H1 (cell line): ENCODE measurements at regions not wholly inside any gene's neighbourhood (a gene's known extent, or its start where the extent isn't known, plus 50 kb on each side); places are given as distances from the start of the nearest gene placed in this dataset.

Source experiments
- CTCF ChIA-PET: fragments of 300-600 bp; sonication (Branson Sonifier 250); formaldehyde crosslinking; loops from one replicate; lab custom pipeline; 2021; ENCODE audit not compliant: partially characterized antibody; lab: Charles Lee
- POLR2A ChIA-PET: fragments of 300-600 bp; sonication (Branson Sonifier 250); formaldehyde crosslinking; loops from one replicate; lab custom pipeline; 2021; ENCODE audit warnings: inconsistent platforms; ENCODE audit not compliant: partially characterized antibody; lab: Charles Lee
- DNase-seq, 2 experiments: peaks; one replicate each; pipeline versions ENCODE4 v3.0.0 to v3.0.0-alpha.2; 2010 to 2022; ENCODE audit warnings: low spot score in 2 of 2, low read depth in 1 of 2, mixed read lengths in 1 of 2
- FAIRE-seq: peaks from 2 replicates; lab custom pipeline; 2011; peaks lifted over from hg19 to GRCh38; lab: Jason Lieb, UNC
- H2AFZ ChIP-seq: 2 replicates; pipeline ENCODE4 v1.8.1; 2012; ENCODE audit warnings: low read length, inconsistent platforms
- H2AK5ac ChIP-seq: 2 replicates; pipeline ENCODE4 v1.6.1; 2013; ENCODE audit warnings: low read depth, low read length
- H2BK120ac ChIP-seq: replicated peaks from 2 replicates; pipeline ENCODE3; 2013; ENCODE audit warnings: low read depth, low read length, inconsistent platforms
- H2BK12ac ChIP-seq: 2 replicates; pipeline ENCODE4 v1.6.1; 2013; ENCODE audit warnings: low read depth, low read length
- H2BK15ac ChIP-seq: 2 replicates; pipeline ENCODE4 v1.6.1; 2013; ENCODE audit warnings: low read length
- H2BK20ac ChIP-seq: 2 replicates; pipeline ENCODE4 v1.6.1; 2013; ENCODE audit warnings: low read length
- H2BK5ac ChIP-seq: 2 replicates; pipeline ENCODE4 v1.6.1; 2013; ENCODE audit warnings: low read depth, low read length
- H3K14ac ChIP-seq: 2 replicates; pipeline ENCODE4 v1.6.1; 2013; ENCODE audit warnings: inconsistent platforms; ENCODE audit not compliant: insufficient read length
- H3K18ac ChIP-seq: 2 replicates; pipeline ENCODE4 v1.6.1; 2013; ENCODE audit warnings: low read length; ENCODE audit errors: extremely low read depth
- H3K23ac ChIP-seq: 2 replicates; pipeline ENCODE4 v1.6.1; 2013; ENCODE audit warnings: inconsistent platforms; ENCODE audit not compliant: insufficient read length
- H3K23me2 ChIP-seq: 2 replicates; pipeline ENCODE4 v1.6.1; 2013; ENCODE audit warnings: low read depth, low read length
- H3K27ac ChIP-seq: 2 replicates; pipeline ENCODE4 v1.6.1; 2011; ENCODE audit warnings: low read depth, low read length, inconsistent platforms
- H3K27me3 ChIP-seq, 4 experiments: replicated peaks in 1 of 4; 1 replicate in 1 of 4; 2 replicates in 3 of 4; pipeline versions ENCODE4 v1.6.1 to v1.8.1; 2011 to 2013; ENCODE audit warnings: low read length in 3 of 4, mild to moderate bottlenecking in 3 of 4, inconsistent platforms in 2 of 4, mixed read lengths in 2 of 4, moderate library complexity in 1 of 4; ENCODE audit not compliant: control insufficient read depth in 3 of 4, insufficient read depth in 3 of 4; ENCODE audit errors: extremely low read depth in 1 of 4
- H3K36me3 ChIP-seq, 4 experiments: 2 replicates each; pipeline versions ENCODE4 v1.6.1 to v1.8.1; 2011 to 2013; ENCODE audit warnings: mild to moderate bottlenecking in 4 of 4, low read length in 3 of 4, moderate library complexity in 2 of 4, control low read depth in 1 of 4, inconsistent platforms in 1 of 4; ENCODE audit not compliant: insufficient read depth in 4 of 4, control insufficient read depth in 2 of 4
- H3K4ac ChIP-seq: replicated peaks from 2 replicates; pipeline ENCODE3; 2013; ENCODE audit warnings: low read length, low read depth, mixed read lengths, inconsistent platforms; ENCODE audit not compliant: insufficient read length
- H3K4me1 ChIP-seq, 4 experiments: replicated peaks in 1 of 4; 1 replicate in 1 of 4; 2 replicates in 3 of 4; pipeline versions ENCODE4 v1.6.1 to v1.8.1; 2011 to 2013; ENCODE audit warnings: low read length in 3 of 4, inconsistent platforms in 2 of 4, mixed read lengths in 1 of 4; ENCODE audit not compliant: insufficient read depth in 4 of 4, control insufficient read depth in 3 of 4
- H3K4me2 ChIP-seq, 2 experiments: 2 replicates each; pipeline versions ENCODE4 v1.6.1 to v1.8.1; 2011 to 2013; ENCODE audit warnings: low read depth in 2 of 2, low read length in 2 of 2, control low read depth in 1 of 2, inconsistent platforms in 1 of 2, mild to moderate bottlenecking in 1 of 2; ENCODE audit not compliant: insufficient read depth in 1 of 2
- H3K4me3 ChIP-seq, 4 experiments: fragments of 200-600, 300-600 bp in 1 of 4; sonication (generic), shearing (Covaris generic), sonication (Bioruptor Twin) in 1 of 4; 2 replicates each; pipeline versions ENCODE4 v1.5.1 to v1.8.1; 2011 to 2016; ENCODE audit warnings: low read length in 4 of 4, low read depth in 3 of 4, control low read depth in 2 of 4, inconsistent platforms in 2 of 4, mild to moderate bottlenecking in 2 of 4, mixed read lengths in 1 of 4, moderate library complexity in 1 of 4; ENCODE audit not compliant: insufficient read depth in 2 of 4; ENCODE audit errors: extremely low read depth in 1 of 4
- H3K56ac ChIP-seq: replicated peaks from 2 replicates; pipeline ENCODE3; 2013; ENCODE audit warnings: low read depth, mild to moderate bottlenecking, mixed read lengths, low read length, inconsistent platforms; ENCODE audit not compliant: insufficient read length
- H3K79me1 ChIP-seq: 2 replicates; pipeline ENCODE4 v1.6.1; 2013; ENCODE audit warnings: low read depth, low read length, control low read depth
- H3K79me2 ChIP-seq, 2 experiments: 2 replicates each; pipeline versions ENCODE4 v1.6.1 to v1.8.1; 2012 to 2013; ENCODE audit warnings: low read length in 2 of 2, mild to moderate bottlenecking in 2 of 2, inconsistent platforms in 1 of 2; ENCODE audit not compliant: insufficient read depth in 2 of 2, control insufficient read depth in 1 of 2
- H3K9ac ChIP-seq, 4 experiments: replicated peaks in 1 of 4; 1 replicate in 1 of 4; 2 replicates in 3 of 4; pipeline versions ENCODE4 v1.6.1 to v1.8.1; 2011 to 2013; ENCODE audit warnings: low read depth in 3 of 4, low read length in 3 of 4, control low read depth in 2 of 4, mild to moderate bottlenecking in 2 of 4, moderate library complexity in 2 of 4, inconsistent platforms in 1 of 4; ENCODE audit errors: extremely low read depth in 1 of 4
- H3K9me3 ChIP-seq, 2 experiments: 2 replicates each; pipeline versions ENCODE4 v1.6.1 to v1.8.1; 2012 to 2013; ENCODE audit warnings: mild to moderate bottlenecking in 2 of 2, moderate library complexity in 2 of 2, control low read depth in 1 of 2, inconsistent platforms in 1 of 2, low read depth in 1 of 2, low read length in 1 of 2, mixed read lengths in 1 of 2; ENCODE audit not compliant: insufficient read depth in 2 of 2
- H4K20me1 ChIP-seq, 2 experiments: replicated peaks in 1 of 2; 2 replicates each; pipeline versions ENCODE3 to v1.8.1; 2011 to 2013; ENCODE audit warnings: inconsistent platforms in 2 of 2, low read length in 2 of 2, mild to moderate bottlenecking in 1 of 2; ENCODE audit not compliant: insufficient read depth in 2 of 2, control insufficient read depth in 1 of 2
- H4K5ac ChIP-seq: 2 replicates; pipeline ENCODE4 v1.6.1; 2013; ENCODE audit warnings: low read length, low read depth, mixed read lengths, inconsistent platforms; ENCODE audit not compliant: insufficient read length
- H4K8ac ChIP-seq: 2 replicates; pipeline ENCODE4 v1.8.0; 2013; ENCODE audit warnings: mild to moderate bottlenecking, moderate library complexity, low read length, inconsistent platforms; ENCODE audit not compliant: insufficient read depth; ENCODE audit errors: extremely low read depth
- H4K91ac ChIP-seq: replicated peaks from 2 replicates; pipeline ENCODE3; 2013; ENCODE audit warnings: low read length, mixed read lengths, inconsistent platforms; ENCODE audit not compliant: insufficient read length
- BCL11A ChIP-seq, 2 experiments: IDR thresholded peaks; one replicate each; pipeline ENCODE4 v1.6.1; 2011; ENCODE audit warnings: low read depth in 2 of 2, low read length in 2 of 2, mild to moderate bottlenecking in 2 of 2
- YY1 ChIP-seq: IDR thresholded peaks from 2 replicates; pipeline ENCODE4 v1.6.1; 2011; ENCODE audit warnings: low read depth, mild to moderate bottlenecking, low read length
- WGBS, 2 experiments: shearing (Covaris generic) in 1 of 2; methylation state at CpG; one replicate each; pipeline versions ENCODE4 v1.1.6 to v1.1.7; 2013 to 2015; ENCODE audit warnings: low lambda C conversion rate in 2 of 2, mixed read lengths in 2 of 2, inconsistent platforms in 1 of 2, low coverage in 1 of 2, missing lambda C conversion rate in 1 of 2; ENCODE audit not compliant: insufficient replicate concordance in 2 of 2, insufficient coverage in 1 of 2, insufficient read length in 1 of 2; ENCODE audit errors: extremely low coverage in 1 of 2, missing lambda C conversion rate in 1 of 2; 5-methylcytosine and 5-hydroxymethylcytosine counted together

DNA sequence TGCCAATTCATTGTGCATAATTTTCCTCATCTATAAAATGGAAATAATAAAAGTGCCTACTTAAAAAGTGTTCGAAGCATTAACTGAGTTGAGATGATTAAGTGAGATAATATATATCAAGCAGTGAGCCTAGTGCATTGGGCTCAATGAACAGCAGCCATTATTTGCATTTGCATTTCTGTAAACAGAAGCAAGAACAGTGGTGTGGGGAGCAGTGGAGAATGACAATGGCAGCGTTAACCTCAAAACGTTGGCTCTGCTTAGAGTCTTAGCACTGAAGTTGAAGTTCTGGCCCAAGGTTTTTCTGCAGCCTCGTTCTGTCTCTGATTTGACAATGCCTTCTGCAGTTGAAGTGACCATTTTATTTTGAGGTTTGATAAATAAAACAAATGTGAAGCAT is 466.3 kb upstream of the ONECUT1 start:
- WGBS, 2 experiments: 72% methylated on average over 4 of the region's 4 CpGs; no CpG with 5 or more reads in 1 of the 2 experiments
- no peak for FAIRE-seq
- H2BK20ac ChIP-seq: no peak overlapping the region

More for the DNA sequence above, 466.3 kb upstream of the ONECUT1 start:
- peaks cover 0 to 3% (median 1%) of the 10 kb centered on the region in 4 experiments; a peak in 4 of 7 replicates for H3K4me1 ChIP-seq
- no peak overlapping the region for H2AK5ac ChIP-seq
- no peak for DNase-seq
- H3K79me1 ChIP-seq: no peaks in the 10 kb centered on the region
- no peaks in the 10 kb centered on the region for H3K23me2 ChIP-seq
- no peak overlapping the region for H2BK12ac ChIP-seq
- H4K5ac ChIP-seq: no peak overlapping the region
- no peak overlapping the region for H3K18ac ChIP-seq
- no peak overlapping the region for H4K91ac ChIP-seq
- no peaks in the 10 kb centered on the region for H3K9me3 ChIP-seq
- no peaks in the 10 kb centered on the region for H3K36me3 ChIP-seq
- no peak overlapping the region for H2BK120ac ChIP-seq
- H2AFZ ChIP-seq: no peak overlapping the region
- H3K4me3 ChIP-seq: no peak overlapping the region
- no peak overlapping the region for H3K4me2 ChIP-seq
- TF ChIP-seq BCL11A (IDR thresholded peaks at IDR 0.05; ENCODE audit: low read depth in 2 of 2, low read length in 2 of 2) (no peak), YY1 (0 out of 2 replicates have a peak, but pooled peaks have one; percentile 22)
- TF ChIP-seq, all 59 proteins: peak for 1
- H3K79me2 ChIP-seq: no peaks in the 10 kb centered on the region
- H4K8ac ChIP-seq: no peak overlapping the region
- H3K27me3 ChIP-seq: no peaks in the 10 kb centered on the region
- no peak overlapping the region for H2BK5ac ChIP-seq
- H2BK15ac ChIP-seq: no peak overlapping the region
- H3K27ac ChIP-seq: no peak overlapping the region
- CTCF ChIA-PET: no interaction called here
- no peak overlapping the region for H3K9ac ChIP-seq
- H3K23ac ChIP-seq: no peak overlapping the region
- H3K56ac ChIP-seq: no peak overlapping the region
- H3K4ac ChIP-seq: no peak overlapping the region
- H3K14ac ChIP-seq: no peak overlapping the region
- POLR2A ChIA-PET: no interaction called here
- no peaks in the 10 kb centered on the region for H4K20me1 ChIP-seq
